T-helper 2 cell treated with Interferon-gamma antibody and Interleukin-4, amounts not matched to agents 5 μg/mL and 100 μg/mL, for 36 hours (primary cell): ENCODE measurements at regions not wholly inside any gene's neighbourhood (a gene's known extent, or its start where the extent isn't known, plus 50 kb on each side); places are given as distances from the start of the nearest gene placed in this dataset.

Experiments
- DNase-seq: peaks from one replicate; pipeline ENCODE4 v3.0.0; 2021; ENCODE audit warnings: low spot score
- H3K27ac Mint-ChIP-seq: one replicate; pipeline ENCODE4 v1.8.0; 2021; ENCODE audit warnings: mild to moderate bottlenecking, mixed read lengths
- H3K27me3 Mint-ChIP-seq: one replicate; pipeline ENCODE4 v1.8.0; 2021; ENCODE audit warnings: low read depth, mixed read lengths
- H3K36me3 Mint-ChIP-seq: one replicate; pipeline ENCODE4 v1.8.0; 2021; ENCODE audit warnings: low read depth, mixed read lengths
- H3K4me1 Mint-ChIP-seq: one replicate; pipeline ENCODE4 v1.8.0; 2021; ENCODE audit warnings: low read depth, mixed read lengths
- H3K4me3 Mint-ChIP-seq: one replicate; pipeline ENCODE4 v1.8.0; 2022; ENCODE audit warnings: mild to moderate bottlenecking, moderate library complexity, mixed read lengths
- H3K9me3 Mint-ChIP-seq: one replicate; pipeline ENCODE4 v1.8.0; 2021; ENCODE audit warnings: mixed read lengths

DNA sequence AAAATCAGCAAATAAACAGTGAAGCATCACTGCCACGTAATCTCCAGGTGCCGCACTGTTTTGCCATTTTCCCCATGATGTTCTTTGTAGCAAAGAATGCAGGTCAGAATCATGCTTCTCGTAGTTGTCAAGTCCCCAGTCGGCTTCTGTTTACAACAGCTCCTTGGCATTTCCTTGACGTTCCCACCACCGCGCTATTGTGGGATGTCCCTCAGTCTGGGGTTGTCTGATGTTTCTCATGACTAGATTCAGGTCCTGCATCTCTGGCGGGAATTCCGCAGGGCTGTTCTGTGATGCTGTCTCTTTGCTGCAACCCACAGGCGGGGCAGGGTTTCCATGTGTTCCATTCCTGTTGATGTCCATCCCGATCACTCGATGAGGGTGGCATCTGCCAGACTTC lies 117.9 kb upstream of the SMAD3 start:
- no peak overlapping the region for H3K27ac Mint-ChIP-seq
- no peak for DNase-seq
- no peak overlapping the region for H3K4me3 Mint-ChIP-seq
- no peaks in the 10 kb centered on the region for H3K36me3 Mint-ChIP-seq
- H3K9me3 Mint-ChIP-seq, result no peaks in the 10 kb centered on the region
- peaks cover 23% of the 10 kb centered on the region for H3K27me3 Mint-ChIP-seq
- peaks cover 14% of the 10 kb centered on the region for H3K4me1 Mint-ChIP-seq

GRCh38 chr15:66948294-66948693 lies 117.1 kb upstream of the SMAD3 start:
- Mint-ChIP-seq H3K9me3 (no peaks in the 10 kb centered on the region), H3K27me3 (peaks cover 25% of the 10 kb centered on the region), H3K27ac (no peak overlapping the region), H3K4me3 (no peak overlapping the region), H3K36me3 (no peaks in the 10 kb centered on the region), H3K4me1 (peaks cover 14% of the 10 kb centered on the region)
- DNase-seq, result peak; percentile 13

DNA sequence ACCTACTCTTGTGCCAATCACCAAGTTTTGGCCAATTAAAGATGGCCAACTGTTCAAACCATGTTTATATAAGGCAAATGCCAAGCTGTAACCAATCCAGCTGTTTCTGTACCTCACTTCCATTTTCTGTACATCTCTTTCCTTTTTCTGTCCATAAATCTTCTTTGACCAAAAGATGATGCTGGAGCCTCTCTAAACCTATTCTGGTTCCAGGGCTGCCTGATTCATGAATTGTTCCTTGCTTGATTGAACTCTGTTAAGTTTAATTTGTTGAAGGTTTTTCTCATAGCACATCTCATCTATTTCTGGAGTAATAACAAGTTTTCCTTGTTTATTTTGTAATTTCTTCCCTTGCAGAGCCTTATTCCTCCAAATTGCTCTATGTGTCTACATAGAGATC lies 115.3 kb upstream of the SMAD3 start:
- peaks cover 27% of the 10 kb centered on the region for H3K27me3 Mint-ChIP-seq
- H3K27ac Mint-ChIP-seq, result no peak overlapping the region
- H3K9me3 Mint-ChIP-seq, result no peaks in the 10 kb centered on the region
- peaks cover 14% of the 10 kb centered on the region for H3K4me1 Mint-ChIP-seq
- DNase-seq, result no peak
- H3K36me3 Mint-ChIP-seq, result no peaks in the 10 kb centered on the region
- H3K4me3 Mint-ChIP-seq, result no peak overlapping the region

DNA sequence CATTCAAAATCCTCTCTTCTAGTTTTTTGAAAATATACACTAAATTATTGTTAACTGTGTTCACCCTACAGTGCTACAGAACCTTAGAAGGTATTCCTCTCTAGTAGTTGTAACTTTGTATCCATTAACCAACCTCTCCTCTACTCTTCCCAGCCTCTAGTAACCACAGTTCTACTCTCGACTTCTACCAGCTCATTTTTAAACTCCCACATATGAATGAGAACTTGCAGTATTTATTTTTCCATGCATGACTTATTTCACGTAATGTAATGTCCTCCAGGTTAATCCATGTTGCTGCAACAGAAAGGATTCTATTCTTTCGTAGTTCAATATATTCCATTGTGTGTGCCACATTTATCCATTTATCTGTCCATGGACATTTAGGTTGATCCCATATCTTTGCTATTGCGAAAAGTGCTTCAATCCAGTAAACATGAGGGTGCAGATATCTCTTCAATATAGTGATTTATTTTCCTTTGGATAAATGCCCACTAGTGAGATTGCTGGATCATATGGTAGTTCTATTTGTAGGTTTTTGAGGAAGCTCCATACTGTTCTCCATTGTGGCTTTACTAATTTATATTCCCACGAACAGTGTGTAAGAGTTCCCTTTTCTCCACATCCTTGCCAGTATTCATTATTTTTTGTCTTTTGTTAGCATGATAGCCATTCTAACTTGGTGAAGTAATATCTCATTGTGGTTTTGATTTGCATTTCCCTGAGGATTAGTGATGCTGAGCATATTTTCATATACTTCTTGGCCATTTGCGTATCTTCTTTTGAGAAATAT lies 113.7 kb upstream of the SMAD3 start:
- Mint-ChIP-seq H3K9me3 (no peaks in the 10 kb centered on the region), H3K4me3 (no peak overlapping the region), H3K36me3 (no peaks in the 10 kb centered on the region), H3K4me1 (peaks cover 13% of the 10 kb centered on the region), H3K27ac (no peak overlapping the region), H3K27me3 (peaks cover 25% of the 10 kb centered on the region)
- no peak for DNase-seq

- H3K36me3 Mint-ChIP-seq, result no peaks in the 10 kb centered on the region
- H3K4me1 Mint-ChIP-seq, result peaks cover 7% of the 10 kb centered on the region
- no peak overlapping the region for H3K27ac Mint-ChIP-seq
- peaks cover 25% of the 10 kb centered on the region for H3K27me3 Mint-ChIP-seq
- no peak overlapping the region for H3K4me3 Mint-ChIP-seq
- H3K9me3 Mint-ChIP-seq, result no peaks in the 10 kb centered on the region
- no peak for DNase-seq
These were observed 112.5 kb upstream of the SMAD3 start for GRCh38 chr15:66952756-66953522.

- Mint-ChIP-seq H3K36me3 (no peaks in the 10 kb centered on the region), H3K27ac (no peak overlapping the region), H3K27me3 (peaks cover 25% of the 10 kb centered on the region), H3K4me3 (no peak overlapping the region), H3K9me3 (no peaks in the 10 kb centered on the region), H3K4me1 (peaks cover 3% of the 10 kb centered on the region)
- no peak for DNase-seq
These were observed 111.7 kb upstream of the SMAD3 start for GRCh38 chr15:66953523-66954229.

DNA sequence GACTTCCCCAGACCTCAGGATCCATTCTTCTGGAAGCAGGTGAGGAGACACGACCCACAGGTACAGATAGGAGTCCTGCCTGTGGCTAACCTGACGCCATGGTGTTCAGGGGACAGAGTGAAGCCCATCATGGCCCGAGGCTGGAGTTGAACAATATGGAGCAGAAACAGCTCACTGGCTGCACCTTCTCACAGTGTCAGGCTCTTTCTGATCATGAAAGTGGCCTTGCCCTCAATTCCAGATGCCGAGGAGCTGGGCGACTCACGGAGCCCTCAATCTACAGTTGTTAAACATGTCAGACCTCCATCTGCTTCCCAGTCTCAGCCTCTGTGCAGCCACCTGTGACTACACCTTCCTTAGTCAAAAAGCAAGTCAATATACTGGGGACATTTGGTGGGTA lies 110.8 kb upstream of the SMAD3 start:
- H3K4me1 Mint-ChIP-seq, result no peaks in the 10 kb centered on the region
- no peak overlapping the region for H3K4me3 Mint-ChIP-seq
- no peak overlapping the region for H3K27ac Mint-ChIP-seq
- no peaks in the 10 kb centered on the region for H3K9me3 Mint-ChIP-seq
- peaks cover 25% of the 10 kb centered on the region for H3K27me3 Mint-ChIP-seq
- H3K36me3 Mint-ChIP-seq, result no peaks in the 10 kb centered on the region
- no peak for DNase-seq

DNA sequence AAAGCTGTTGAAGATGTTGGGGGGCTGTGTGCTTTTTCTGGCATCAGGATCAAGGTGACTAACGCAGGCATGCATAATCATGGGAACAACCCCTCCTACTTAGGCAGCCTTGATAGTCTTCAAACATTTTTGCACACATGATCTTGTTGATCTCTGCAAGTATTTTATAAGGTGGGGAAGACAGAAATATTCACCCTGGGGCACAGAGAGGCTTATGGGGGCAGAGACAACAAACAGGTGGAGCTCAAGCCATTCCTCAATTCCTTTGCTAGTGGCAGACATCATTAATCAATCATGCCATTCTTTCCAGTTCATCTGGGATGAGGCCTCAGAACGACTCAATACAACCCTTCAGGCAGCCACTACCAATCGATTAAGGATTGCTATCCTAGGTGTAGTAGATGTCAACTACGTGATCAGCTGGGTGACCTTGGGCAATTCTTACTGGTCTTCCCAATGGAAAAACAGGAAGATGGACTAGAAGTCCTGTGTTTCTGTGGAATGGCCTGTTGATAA lies 110.3 kb upstream of the SMAD3 start:
- no peak for DNase-seq
- Mint-ChIP-seq H3K36me3 (no peaks in the 10 kb centered on the region), H3K4me1 (no peaks in the 10 kb centered on the region), H3K27me3 (peaks cover 25% of the 10 kb centered on the region), H3K27ac (no peak overlapping the region), H3K9me3 (no peaks in the 10 kb centered on the region), H3K4me3 (no peak overlapping the region)

GRCh38 chr15:66955871-66956585 lies 109.4 kb upstream of the SMAD3 start:
- no peak for DNase-seq
- H3K27ac Mint-ChIP-seq, result no peak overlapping the region
- H3K9me3 Mint-ChIP-seq, result no peaks in the 10 kb centered on the region
- H3K27me3 Mint-ChIP-seq, result peaks cover 16% of the 10 kb centered on the region
- no peak overlapping the region for H3K4me3 Mint-ChIP-seq
- no peaks in the 10 kb centered on the region for H3K4me1 Mint-ChIP-seq
- H3K36me3 Mint-ChIP-seq, result no peaks in the 10 kb centered on the region

GRCh38 chr15:66956672-66957430 lies 108.6 kb upstream of the SMAD3 start:
- Mint-ChIP-seq H3K4me3 (no peak overlapping the region), H3K36me3 (no peaks in the 10 kb centered on the region), H3K27ac (no peak overlapping the region), H3K9me3 (no peaks in the 10 kb centered on the region), H3K4me1 (no peaks in the 10 kb centered on the region), H3K27me3 (peaks cover 10% of the 10 kb centered on the region)
- DNase-seq, result no peak

GRCh38 chr15:66957431-66957720 lies 108.0 kb upstream of the SMAD3 start:
- no peaks in the 10 kb centered on the region for H3K9me3 Mint-ChIP-seq
- H3K27me3 Mint-ChIP-seq, result peaks cover 5% of the 10 kb centered on the region
- no peaks in the 10 kb centered on the region for H3K4me1 Mint-ChIP-seq
- no peak overlapping the region for H3K27ac Mint-ChIP-seq
- no peaks in the 10 kb centered on the region for H3K36me3 Mint-ChIP-seq
- DNase-seq, result no peak
- no peak overlapping the region for H3K4me3 Mint-ChIP-seq

DNA sequence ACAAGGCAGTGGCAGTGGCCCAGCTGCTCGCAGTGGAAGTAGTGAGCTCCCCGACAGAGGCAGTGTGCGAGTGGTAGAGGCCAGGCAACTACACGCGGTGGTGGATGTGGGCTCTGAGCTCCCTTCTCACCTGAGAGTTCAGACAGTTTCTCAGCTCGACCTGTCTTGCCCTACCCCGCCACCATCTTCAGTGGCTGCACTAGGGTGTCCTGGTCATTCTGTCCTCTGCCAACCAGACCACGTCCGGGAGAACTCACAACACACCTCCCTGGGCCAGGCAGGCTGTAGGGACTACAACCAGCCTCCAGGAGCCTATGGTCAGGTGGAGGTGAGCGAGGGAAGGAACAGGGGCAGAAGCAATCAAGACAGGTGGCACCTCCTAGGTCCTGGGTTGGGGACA lies 106.3 kb upstream of the SMAD3 start:
- H3K27me3 Mint-ChIP-seq, result no peaks in the 10 kb centered on the region
- H3K36me3 Mint-ChIP-seq, result no peaks in the 10 kb centered on the region
- no peak overlapping the region for H3K4me3 Mint-ChIP-seq
- no peaks in the 10 kb centered on the region for H3K4me1 Mint-ChIP-seq
- H3K27ac Mint-ChIP-seq, result no peak overlapping the region
- H3K9me3 Mint-ChIP-seq, result no peaks in the 10 kb centered on the region
- no peak for DNase-seq

GRCh38 chr15:66959875-66960274 lies 105.5 kb upstream of the SMAD3 start:
- H3K27me3 Mint-ChIP-seq, result no peaks in the 10 kb centered on the region
- no peak overlapping the region for H3K4me3 Mint-ChIP-seq
- H3K36me3 Mint-ChIP-seq, result no peaks in the 10 kb centered on the region
- H3K4me1 Mint-ChIP-seq, result no peaks in the 10 kb centered on the region
- H3K9me3 Mint-ChIP-seq, result no peaks in the 10 kb centered on the region
- H3K27ac Mint-ChIP-seq, result no peak overlapping the region
- no peak for DNase-seq
